H1 (cell line): ENCODE measurements at regions not wholly inside any gene's neighbourhood (a gene's known extent, or its start where the extent isn't known, plus 50 kb on each side); places are given as distances from the start of the nearest gene placed in this dataset.

Experiments used
- CTCF ChIA-PET: fragments of 300-600 bp; sonication (Branson Sonifier 250); formaldehyde crosslinking; loops from one replicate; lab custom pipeline; 2021; ENCODE audit not compliant: partially characterized antibody; lab: Charles Lee
- POLR2A ChIA-PET: fragments of 300-600 bp; sonication (Branson Sonifier 250); formaldehyde crosslinking; loops from one replicate; lab custom pipeline; 2021; ENCODE audit warnings: inconsistent platforms; ENCODE audit not compliant: partially characterized antibody; lab: Charles Lee
- DNase-seq, 2 experiments: peaks; one replicate each; pipeline versions ENCODE4 v3.0.0 to v3.0.0-alpha.2; 2010 to 2022; ENCODE audit warnings: low spot score in 2 of 2, low read depth in 1 of 2, mixed read lengths in 1 of 2
- FAIRE-seq: peaks from 2 replicates; lab custom pipeline; 2011; peaks lifted over from hg19 to GRCh38; lab: Jason Lieb, UNC
- H2AFZ ChIP-seq: 2 replicates; pipeline ENCODE4 v1.8.1; 2012; ENCODE audit warnings: low read length, inconsistent platforms
- H2AK5ac ChIP-seq: 2 replicates; pipeline ENCODE4 v1.6.1; 2013; ENCODE audit warnings: low read depth, low read length
- H2BK120ac ChIP-seq: replicated peaks from 2 replicates; pipeline ENCODE3; 2013; ENCODE audit warnings: low read depth, low read length, inconsistent platforms
- H2BK12ac ChIP-seq: 2 replicates; pipeline ENCODE4 v1.6.1; 2013; ENCODE audit warnings: low read depth, low read length
- H2BK15ac ChIP-seq: 2 replicates; pipeline ENCODE4 v1.6.1; 2013; ENCODE audit warnings: low read length
- H2BK20ac ChIP-seq: 2 replicates; pipeline ENCODE4 v1.6.1; 2013; ENCODE audit warnings: low read length
- H2BK5ac ChIP-seq: 2 replicates; pipeline ENCODE4 v1.6.1; 2013; ENCODE audit warnings: low read depth, low read length
- H3K14ac ChIP-seq: 2 replicates; pipeline ENCODE4 v1.6.1; 2013; ENCODE audit warnings: inconsistent platforms; ENCODE audit not compliant: insufficient read length
- H3K18ac ChIP-seq: 2 replicates; pipeline ENCODE4 v1.6.1; 2013; ENCODE audit warnings: low read length; ENCODE audit errors: extremely low read depth
- H3K23ac ChIP-seq: 2 replicates; pipeline ENCODE4 v1.6.1; 2013; ENCODE audit warnings: inconsistent platforms; ENCODE audit not compliant: insufficient read length
- H3K23me2 ChIP-seq: 2 replicates; pipeline ENCODE4 v1.6.1; 2013; ENCODE audit warnings: low read depth, low read length
- H3K27ac ChIP-seq: 2 replicates; pipeline ENCODE4 v1.6.1; 2011; ENCODE audit warnings: low read depth, low read length, inconsistent platforms
- H3K27me3 ChIP-seq, 4 experiments: replicated peaks in 1 of 4; 1 replicate in 1 of 4; 2 replicates in 3 of 4; pipeline versions ENCODE4 v1.6.1 to v1.8.1; 2011 to 2013; ENCODE audit warnings: low read length in 3 of 4, mild to moderate bottlenecking in 3 of 4, inconsistent platforms in 2 of 4, mixed read lengths in 2 of 4, moderate library complexity in 1 of 4; ENCODE audit not compliant: control insufficient read depth in 3 of 4, insufficient read depth in 3 of 4; ENCODE audit errors: extremely low read depth in 1 of 4
- H3K36me3 ChIP-seq, 4 experiments: 2 replicates each; pipeline versions ENCODE4 v1.6.1 to v1.8.1; 2011 to 2013; ENCODE audit warnings: mild to moderate bottlenecking in 4 of 4, low read length in 3 of 4, moderate library complexity in 2 of 4, control low read depth in 1 of 4, inconsistent platforms in 1 of 4; ENCODE audit not compliant: insufficient read depth in 4 of 4, control insufficient read depth in 2 of 4
- H3K4ac ChIP-seq: replicated peaks from 2 replicates; pipeline ENCODE3; 2013; ENCODE audit warnings: low read length, low read depth, mixed read lengths, inconsistent platforms; ENCODE audit not compliant: insufficient read length
- H3K4me1 ChIP-seq, 4 experiments: replicated peaks in 1 of 4; 1 replicate in 1 of 4; 2 replicates in 3 of 4; pipeline versions ENCODE4 v1.6.1 to v1.8.1; 2011 to 2013; ENCODE audit warnings: low read length in 3 of 4, inconsistent platforms in 2 of 4, mixed read lengths in 1 of 4; ENCODE audit not compliant: insufficient read depth in 4 of 4, control insufficient read depth in 3 of 4
- H3K4me2 ChIP-seq, 2 experiments: 2 replicates each; pipeline versions ENCODE4 v1.6.1 to v1.8.1; 2011 to 2013; ENCODE audit warnings: low read depth in 2 of 2, low read length in 2 of 2, control low read depth in 1 of 2, inconsistent platforms in 1 of 2, mild to moderate bottlenecking in 1 of 2; ENCODE audit not compliant: insufficient read depth in 1 of 2
- H3K4me3 ChIP-seq, 4 experiments: fragments of 200-600, 300-600 bp in 1 of 4; sonication (generic), shearing (Covaris generic), sonication (Bioruptor Twin) in 1 of 4; 2 replicates each; pipeline versions ENCODE4 v1.5.1 to v1.8.1; 2011 to 2016; ENCODE audit warnings: low read length in 4 of 4, low read depth in 3 of 4, control low read depth in 2 of 4, inconsistent platforms in 2 of 4, mild to moderate bottlenecking in 2 of 4, mixed read lengths in 1 of 4, moderate library complexity in 1 of 4; ENCODE audit not compliant: insufficient read depth in 2 of 4; ENCODE audit errors: extremely low read depth in 1 of 4
- H3K56ac ChIP-seq: replicated peaks from 2 replicates; pipeline ENCODE3; 2013; ENCODE audit warnings: low read depth, mild to moderate bottlenecking, mixed read lengths, low read length, inconsistent platforms; ENCODE audit not compliant: insufficient read length
- H3K79me1 ChIP-seq: 2 replicates; pipeline ENCODE4 v1.6.1; 2013; ENCODE audit warnings: low read depth, low read length, control low read depth
- H3K79me2 ChIP-seq, 2 experiments: 2 replicates each; pipeline versions ENCODE4 v1.6.1 to v1.8.1; 2012 to 2013; ENCODE audit warnings: low read length in 2 of 2, mild to moderate bottlenecking in 2 of 2, inconsistent platforms in 1 of 2; ENCODE audit not compliant: insufficient read depth in 2 of 2, control insufficient read depth in 1 of 2
- H3K9ac ChIP-seq, 4 experiments: replicated peaks in 1 of 4; 1 replicate in 1 of 4; 2 replicates in 3 of 4; pipeline versions ENCODE4 v1.6.1 to v1.8.1; 2011 to 2013; ENCODE audit warnings: low read depth in 3 of 4, low read length in 3 of 4, control low read depth in 2 of 4, mild to moderate bottlenecking in 2 of 4, moderate library complexity in 2 of 4, inconsistent platforms in 1 of 4; ENCODE audit errors: extremely low read depth in 1 of 4
- H3K9me3 ChIP-seq, 2 experiments: 2 replicates each; pipeline versions ENCODE4 v1.6.1 to v1.8.1; 2012 to 2013; ENCODE audit warnings: mild to moderate bottlenecking in 2 of 2, moderate library complexity in 2 of 2, control low read depth in 1 of 2, inconsistent platforms in 1 of 2, low read depth in 1 of 2, low read length in 1 of 2, mixed read lengths in 1 of 2; ENCODE audit not compliant: insufficient read depth in 2 of 2
- H4K20me1 ChIP-seq, 2 experiments: replicated peaks in 1 of 2; 2 replicates each; pipeline versions ENCODE3 to v1.8.1; 2011 to 2013; ENCODE audit warnings: inconsistent platforms in 2 of 2, low read length in 2 of 2, mild to moderate bottlenecking in 1 of 2; ENCODE audit not compliant: insufficient read depth in 2 of 2, control insufficient read depth in 1 of 2
- H4K5ac ChIP-seq: 2 replicates; pipeline ENCODE4 v1.6.1; 2013; ENCODE audit warnings: low read length, low read depth, mixed read lengths, inconsistent platforms; ENCODE audit not compliant: insufficient read length
- H4K8ac ChIP-seq: 2 replicates; pipeline ENCODE4 v1.8.0; 2013; ENCODE audit warnings: mild to moderate bottlenecking, moderate library complexity, low read length, inconsistent platforms; ENCODE audit not compliant: insufficient read depth; ENCODE audit errors: extremely low read depth
- H4K91ac ChIP-seq: replicated peaks from 2 replicates; pipeline ENCODE3; 2013; ENCODE audit warnings: low read length, mixed read lengths, inconsistent platforms; ENCODE audit not compliant: insufficient read length
- CEBPB ChIP-seq: IDR thresholded peaks from 2 replicates; pipeline ENCODE4 v1.6.1; 2012; ENCODE audit warnings: low read depth, low read length
- NANOG ChIP-seq: IDR thresholded peaks from 2 replicates; pipeline ENCODE4 v1.6.1; 2011; ENCODE audit warnings: low read length, low read depth, mild to moderate bottlenecking, inconsistent platforms; ENCODE audit not compliant: insufficient read depth, poor library complexity, severe bottlenecking
- POLR2A ChIP-seq, 2 experiments: IDR thresholded peaks; 1 replicate in 1 of 2; 2 replicates in 1 of 2; pipeline ENCODE4 v1.6.1; 2011; ENCODE audit warnings: low read depth in 2 of 2, low read length in 2 of 2, mild to moderate bottlenecking in 2 of 2; ENCODE audit errors: control extremely low read depth in 1 of 2
- SIX5 ChIP-seq: IDR thresholded peaks from 2 replicates; pipeline ENCODE4 v1.6.1; 2011; ENCODE audit warnings: mild to moderate bottlenecking, low read depth, low read length
- TAF7 ChIP-seq: optimal IDR thresholded peaks from 2 replicates; pipeline ENCODE3; 2011; ENCODE audit warnings: low read depth, mild to moderate bottlenecking, inconsistent platforms, low read length, moderate library complexity, borderline replicate concordance
- TCF12 ChIP-seq: IDR thresholded peaks from 2 replicates; pipeline ENCODE4 v1.6.1; 2011; ENCODE audit warnings: low read depth, mild to moderate bottlenecking, low read length

GRCh38 chr5:166276006-166276405 lies 2015.4 kb upstream of the WWC1 start:
- Histone ChIP-seq H4K20me1 (no peaks in the 10 kb centered on the region), H2BK20ac (no peak overlapping the region), H2BK12ac (no peak overlapping the region), H3K79me2 (no peaks in the 10 kb centered on the region), H3K4me2 (no peak overlapping the region), H3K23ac (no peak overlapping the region), H4K8ac (no peak overlapping the region), H3K56ac (no peak overlapping the region), H4K91ac (no peak overlapping the region), H2BK5ac (no peak overlapping the region), H3K4ac (no peak overlapping the region), H3K18ac (no peak overlapping the region), H3K27me3 (no peaks in the 10 kb centered on the region), H3K79me1 (no peaks in the 10 kb centered on the region), H2AK5ac (no peak overlapping the region), H2BK15ac (no peak overlapping the region), H2BK120ac (no peak overlapping the region), H3K27ac (no peak overlapping the region), H3K4me3 (no peak overlapping the region), H3K14ac (no peak overlapping the region), H3K9me3 (no peaks in the 10 kb centered on the region), H3K9ac (no peak overlapping the region), H3K23me2 (no peaks in the 10 kb centered on the region), H2AFZ (no peak overlapping the region), H4K5ac (no peak overlapping the region), H3K4me1 (peaks cover 0 to 6% (median 0%) of the 10 kb centered on the region in 4 experiments; a peak in 1 of 7 replicates), H3K36me3 (no peaks in the 10 kb centered on the region)
- ChIA-PET POLR2A (no interaction called here), CTCF (no interaction called here)
- FAIRE-seq (no peak), DNase-seq (no peak)
- TF ChIP-seq POLR2A (IDR thresholded peaks at IDR 0.05; ENCODE audit: control extremely low read depth in 1 of 2, low read depth in 2 of 2, low read length in 2 of 2) (no peak), CEBPB (no peak), SIX5 (no peak), NANOG (no peak), TCF12 (no peak), TAF7 (no peak)
